ENCODE measurements at regions not wholly inside any gene's neighbourhood (a gene's known extent, or its start where the extent isn't known, plus 50 kb on each side); places are given as distances from the start of the nearest gene placed in this dataset.
A peak's percentile ranks its signal among the peaks of the same experiment; 100 is the strongest.

DNA sequence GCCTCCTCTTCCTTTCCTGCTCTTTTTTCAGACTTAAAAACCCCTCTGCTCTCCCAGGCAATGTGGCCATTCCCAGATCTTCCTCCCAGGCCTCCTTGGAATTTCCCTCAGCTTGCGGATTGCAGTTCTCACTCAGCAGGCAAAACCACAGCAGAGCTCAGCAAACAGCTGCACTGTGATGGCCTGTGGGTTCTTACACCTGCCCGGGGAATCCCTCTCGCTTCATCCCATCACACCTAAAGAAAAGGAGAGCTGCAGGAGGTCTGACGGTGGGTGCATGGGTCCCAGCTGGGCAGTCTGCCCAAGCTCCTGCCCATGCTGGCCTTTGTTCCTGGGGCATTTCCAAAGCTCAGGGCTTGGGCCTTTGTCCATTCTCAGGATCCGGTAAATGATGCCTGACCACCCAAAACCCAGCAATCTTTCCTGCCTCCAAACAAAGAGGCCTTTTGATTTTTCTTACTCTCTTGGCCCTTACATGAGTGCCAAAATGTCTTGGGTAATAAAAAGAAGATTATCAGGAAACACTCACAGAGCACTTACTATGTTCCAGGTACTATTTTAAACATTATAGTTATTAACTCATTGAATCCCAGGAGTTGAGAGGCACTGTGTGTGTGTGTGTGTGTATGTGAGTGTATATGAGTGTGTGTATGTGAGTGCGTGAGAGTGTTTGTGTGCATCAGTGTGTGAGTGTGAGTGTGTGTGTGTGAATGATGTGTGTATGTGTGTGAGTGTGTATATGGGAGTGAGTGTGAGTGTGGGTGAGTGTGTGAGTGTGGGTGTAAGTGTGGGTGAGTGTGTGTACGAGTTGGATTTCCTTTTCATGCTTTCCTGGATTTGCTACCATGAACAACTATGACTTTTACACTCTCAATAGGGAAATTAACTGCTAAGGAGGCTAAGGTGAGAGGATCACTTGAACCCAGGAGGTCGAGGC, 64.5 kb upstream of the PODXL start:
- Histone ChIP-seq H3K9ac (ENCODE audit: insufficient read depth in 1 of 2, low read depth in 2 of 2, low read length in 2 of 2) (no peak overlapping the region), H4K20me1 (replicated peaks; ENCODE audit: control insufficient read depth, insufficient read depth, low read length) (no peaks in the 10 kb centered on the region), H3K4me3 (no peak overlapping the region), H3K36me3 (ENCODE audit: control insufficient read depth, insufficient read depth, low read length) (no peaks in the 10 kb centered on the region), H3K27me3 (ENCODE audit: control insufficient read depth in 2 of 2, insufficient read depth in 2 of 2, low read length in 2 of 2) (peaks cover 17 to 67% of the 10 kb centered on the region in 2 experiments), H2AFZ (ENCODE audit: low read depth, low read length) (no peak overlapping the region), H3K4me1 (replicated peaks in 1 of 2; ENCODE audit: control insufficient read depth in 2 of 2, insufficient read depth in 2 of 2, low read length in 2 of 2) (peaks cover 3 to 19% of the 10 kb centered on the region in 2 experiments; a peak in 4 of 5 replicates), H3K9me3 (replicated peaks; ENCODE audit: control insufficient read depth, insufficient read depth, low read depth, low read length) (no peaks in the 10 kb centered on the region), H3K9me1 (ENCODE audit: control insufficient read depth, insufficient read depth, low read length) (no peaks in the 10 kb centered on the region), H3K79me2 (ENCODE audit: control insufficient read depth, insufficient read depth, low read length) (no peaks in the 10 kb centered on the region), H3K4me2 (ENCODE audit: insufficient read depth, low read length) (no peak overlapping the region), H3K27ac (ENCODE audit: extremely low read depth, low read depth, low read length) (no peak overlapping the region)
- DNase-seq (ENCODE audit: extremely low read depth in 1 of 4, low spot score in 3 of 4) (no peak), FAIRE-seq (no peak), ATAC-seq (no peak)
- no TSS peak for BruUV-seq (replicated peaks)
- WGBS (ENCODE audit: insufficient coverage, low coverage, missing lambda C conversion rate) = 6% methylated on average over 8 of the region's 8 CpGs
- intact Hi-C loops (cut with micrococcal nuclease) = no loop called here
- CTCF ChIA-PET (ENCODE audit: low intra/inter-chr PET ratio) = no interaction called here
- POLR2A ChIA-PET = no interaction called here
- in situ Hi-C loops (cut with MboI) = no loop called here
- no peak for TF ChIP-seq ZNF644 (tag; IDR thresholded peaks at IDR 0.05; ENCODE audit: low read depth)
- no peak for TF ChIP-seq ZNF239 (CRISPR knock-in tag; IDR thresholded peaks at IDR 0.05)
- TF ChIP-seq, protein P1, sequence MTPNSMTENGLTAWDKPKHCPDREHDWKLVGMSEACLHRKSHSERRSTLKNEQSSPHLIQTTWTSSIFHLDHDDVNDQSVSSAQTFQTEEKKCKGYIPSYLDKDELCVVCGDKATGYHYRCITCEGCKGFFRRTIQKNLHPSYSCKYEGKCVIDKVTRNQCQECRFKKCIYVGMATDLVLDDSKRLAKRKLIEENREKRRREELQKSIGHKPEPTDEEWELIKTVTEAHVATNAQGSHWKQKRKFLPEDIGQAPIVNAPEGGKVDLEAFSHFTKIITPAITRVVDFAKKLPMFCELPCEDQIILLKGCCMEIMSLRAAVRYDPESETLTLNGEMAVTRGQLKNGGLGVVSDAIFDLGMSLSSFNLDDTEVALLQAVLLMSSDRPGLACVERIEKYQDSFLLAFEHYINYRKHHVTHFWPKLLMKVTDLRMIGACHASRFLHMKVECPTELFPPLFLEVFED (CRISPR knock-in tag; conservative IDR thresholded peaks at IDR 0.05) = peak; percentile 90
- TF ChIP-seq PHF20 (IDR thresholded peaks at IDR 0.05; ENCODE audit: partially characterized antibody) = no peak
- no peak for TF ChIP-seq HSF4 (CRISPR knock-in tag; IDR thresholded peaks at IDR 0.05; ENCODE audit: borderline replicate concordance)
- no peak for TF ChIP-seq PML (IDR thresholded peaks at IDR 0.05; ENCODE audit: low read length)
- TF ChIP-seq, protein P2, sequence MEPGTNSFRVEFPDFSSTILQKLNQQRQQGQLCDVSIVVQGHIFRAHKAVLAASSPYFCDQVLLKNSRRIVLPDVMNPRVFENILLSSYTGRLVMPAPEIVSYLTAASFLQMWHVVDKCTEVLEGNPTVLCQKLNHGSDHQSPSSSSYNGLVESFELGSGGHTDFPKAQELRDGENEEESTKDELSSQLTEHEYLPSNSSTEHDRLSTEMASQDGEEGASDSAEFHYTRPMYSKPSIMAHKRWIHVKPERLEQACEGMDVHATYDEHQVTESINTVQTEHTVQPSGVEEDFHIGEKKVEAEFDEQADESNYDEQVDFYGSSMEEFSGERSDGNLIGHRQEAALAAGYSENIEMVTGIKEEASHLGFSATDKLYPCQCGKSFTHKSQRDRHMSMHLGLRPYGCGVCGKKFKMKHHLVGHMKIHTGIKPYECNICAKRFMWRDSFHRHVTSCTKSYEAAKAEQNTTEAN (CRISPR knock-in tag; IDR thresholded peaks at IDR 0.05) = peak; percentile 92
- no peak for TF ChIP-seq XRCC3 (IDR thresholded peaks at IDR 0.05)
- no peak for TF ChIP-seq ATF7 (IDR thresholded peaks at IDR 0.05)
- no peak for TF ChIP-seq CBX3 (IDR thresholded peaks at IDR 0.05; ENCODE audit: borderline replicate concordance in 1 of 2, low read length in 2 of 2)
